TTC549 (cell line): ENCODE measurements at regions not wholly inside any gene's neighbourhood (a gene's known extent, or its start where the extent isn't known, plus 50 kb on each side); places are given as distances from the start of the nearest gene placed in this dataset.

Source experiments
- FAIRE-seq: peaks from 2 replicates; lab custom pipeline; 2012; peaks lifted over from hg19 to GRCh38; lab: Jason Lieb, UNC

DNA sequence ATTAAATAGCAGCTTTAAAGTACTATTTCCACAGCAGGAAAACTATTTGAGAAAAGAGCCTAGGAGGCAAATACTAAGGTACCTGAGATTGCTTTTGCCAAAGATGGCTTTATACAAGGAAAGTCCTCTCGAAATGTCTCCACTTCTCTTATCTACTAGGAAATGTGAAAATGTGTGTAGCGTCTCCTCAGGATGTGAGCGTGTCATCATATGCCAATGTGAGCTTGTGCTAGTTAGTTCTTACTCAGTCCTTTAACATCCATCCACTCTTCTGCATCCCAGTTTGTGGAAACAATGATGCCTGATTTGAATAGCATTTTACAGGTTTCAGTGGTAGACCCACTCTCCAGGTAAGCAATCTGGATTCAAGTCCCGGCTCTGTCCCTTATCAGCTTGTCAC, 421.0 kb downstream of the DYNC2H1 start:
- FAIRE-seq = no peak

GRCh38 chr11:103532133-103532788, 423.0 kb downstream of the DYNC2H1 start:
- no peak for FAIRE-seq

DNA sequence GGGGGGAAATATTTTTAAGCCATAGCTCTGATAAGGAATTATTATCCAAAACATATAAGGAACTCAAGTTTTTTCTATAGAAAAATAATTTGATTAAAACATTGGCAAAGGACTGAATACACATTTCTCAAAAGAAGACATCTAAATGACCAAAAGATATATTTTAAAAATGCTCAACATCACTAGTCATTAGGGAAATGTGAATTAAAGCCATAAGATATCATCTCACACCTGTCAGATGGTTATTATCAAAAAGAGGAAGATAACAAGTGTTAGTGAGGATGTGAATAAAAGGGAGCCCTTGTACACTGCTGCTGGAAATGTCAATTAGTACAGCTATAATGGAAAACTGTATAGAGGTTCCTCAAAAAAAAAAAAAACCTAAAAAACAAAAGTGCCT, 425.0 kb downstream of the DYNC2H1 start:
- FAIRE-seq = no peak

GRCh38 chr11:103534959-103535358, 425.7 kb downstream of the DYNC2H1 start:
- no peak for FAIRE-seq

DNA sequence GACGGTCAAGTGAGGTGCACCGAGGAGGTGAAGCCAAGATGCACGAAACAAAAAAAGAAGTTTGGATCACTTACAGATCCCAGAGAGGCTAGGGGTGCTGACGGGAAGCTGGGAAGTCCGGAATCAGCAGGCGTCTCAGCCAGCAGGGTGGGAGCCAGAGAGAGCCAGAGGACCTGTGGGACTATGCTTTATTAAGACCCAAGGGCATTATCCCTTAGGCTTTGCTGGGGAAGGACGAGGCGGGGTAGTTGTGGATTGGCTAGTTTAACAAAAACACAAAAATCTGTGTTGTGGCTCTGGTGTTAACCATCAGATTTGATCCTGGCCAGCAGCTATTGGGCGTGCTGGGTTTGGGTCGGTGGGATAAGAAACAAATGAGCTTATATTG, 427.1 kb downstream of the DYNC2H1 start:
- no peak for FAIRE-seq

GRCh38 chr11:103537904-103538502, 428.8 kb downstream of the DYNC2H1 start:
- peak; percentile 80 for FAIRE-seq

DNA sequence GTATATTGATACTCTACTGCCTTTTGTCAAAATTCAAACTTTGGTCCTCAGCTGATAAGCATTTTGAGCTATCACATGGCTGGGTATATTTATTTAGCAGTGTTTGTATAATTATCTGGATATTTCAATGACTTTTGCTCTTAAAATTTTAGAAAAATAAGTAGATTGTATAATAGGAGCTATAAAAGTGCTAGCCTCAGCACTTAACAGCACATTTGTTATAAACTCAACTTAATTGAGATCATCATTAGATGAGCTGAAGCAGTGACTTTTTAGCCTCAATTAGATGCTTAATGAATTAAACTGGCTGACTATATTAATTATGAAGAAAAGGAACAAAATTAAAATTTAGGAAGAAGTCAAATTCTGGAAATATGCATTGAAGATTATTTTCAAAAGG, 429.9 kb downstream of the DYNC2H1 start:
- FAIRE-seq = no peak

DNA sequence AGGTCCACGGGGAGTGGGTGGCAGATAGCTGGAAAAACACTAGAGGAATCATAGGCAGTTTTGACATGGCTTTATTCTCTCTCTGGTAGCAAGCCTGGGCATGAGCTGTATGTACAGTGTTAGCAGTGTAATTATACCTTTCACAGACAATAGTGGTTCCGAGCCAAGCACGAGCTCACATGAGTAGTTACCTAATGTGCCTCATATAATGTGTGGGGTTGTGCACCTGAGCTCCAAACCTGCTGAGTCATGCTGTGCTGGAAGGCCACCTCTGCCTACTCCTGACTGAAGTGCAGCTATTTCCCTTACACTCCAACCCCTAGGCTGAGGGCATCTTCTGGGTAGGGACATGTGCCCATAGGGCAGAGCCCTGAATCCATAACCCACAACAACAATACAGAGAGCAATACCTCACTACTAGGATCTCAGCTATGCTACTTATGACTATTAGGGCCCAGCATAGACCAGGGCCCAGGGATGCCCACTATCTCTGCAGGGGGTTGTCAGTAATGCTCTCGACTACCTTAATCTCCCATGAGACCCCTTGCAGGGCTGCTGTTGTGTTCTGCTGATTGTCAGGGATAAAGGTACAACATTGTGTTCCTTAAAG, 432.1 kb downstream of the DYNC2H1 start:
- no peak for FAIRE-seq

DNA sequence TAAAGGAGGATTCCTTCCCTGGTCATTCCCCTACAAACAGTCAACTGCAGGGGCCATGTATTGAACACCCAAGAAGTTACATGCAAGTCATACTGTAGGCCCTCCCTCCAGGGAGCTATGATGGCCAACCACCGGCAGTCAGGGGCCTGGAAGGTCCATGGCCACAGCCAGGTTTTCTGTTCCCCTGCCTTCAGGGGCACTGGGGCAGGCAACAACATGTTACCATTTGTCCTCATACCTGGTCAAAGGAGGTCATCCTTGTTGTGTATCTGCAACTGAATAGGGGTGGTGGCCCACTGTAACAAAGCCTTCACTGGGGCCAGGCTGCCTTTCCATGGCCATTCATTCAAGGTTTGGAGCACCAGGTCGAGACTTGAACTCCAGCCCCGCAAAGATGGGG, 433.6 kb downstream of the DYNC2H1 start:
- no peak for FAIRE-seq

DNA sequence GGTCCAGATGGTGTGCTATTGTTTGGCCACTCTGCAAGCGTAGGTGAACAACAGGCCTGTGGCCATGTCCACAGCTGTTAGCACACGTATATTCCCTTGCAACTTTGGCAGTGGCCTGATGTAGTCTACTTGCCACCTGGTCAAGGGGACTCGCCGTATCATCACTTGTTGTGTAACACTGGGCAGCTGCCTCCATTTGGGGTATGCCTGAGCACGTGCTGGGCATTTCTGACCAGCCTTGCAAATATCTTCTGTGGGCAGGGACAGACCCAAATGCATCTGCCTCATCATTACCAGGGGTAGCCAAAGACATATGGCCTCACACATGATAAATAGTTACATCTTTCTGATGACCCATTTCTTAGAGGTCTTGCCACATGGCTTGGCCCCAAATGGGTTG, 434.2 kb downstream of the DYNC2H1 start:
- FAIRE-seq = no peak

DNA sequence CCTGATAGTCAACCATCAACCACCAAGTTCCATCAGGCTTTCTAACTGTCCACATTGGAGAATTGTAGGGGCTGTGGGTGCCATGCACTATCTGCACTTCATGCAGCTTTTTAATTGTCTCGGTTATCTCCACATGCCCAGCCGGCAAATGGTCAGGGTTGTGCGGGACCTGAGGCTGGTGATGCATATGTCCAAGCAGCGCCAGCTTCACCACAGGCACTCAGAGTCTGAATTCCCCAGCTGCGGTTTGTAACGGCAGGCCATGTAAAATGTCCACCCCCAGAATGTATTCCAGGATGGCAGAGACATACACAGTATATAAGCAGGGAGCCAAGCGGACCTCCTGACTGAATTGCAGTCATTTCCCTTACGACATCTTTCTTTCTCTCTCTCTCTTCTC, 435.6 kb downstream of the DYNC2H1 start:
- FAIRE-seq = no peak

- FAIRE-seq = no peak
These were observed 436.3 kb downstream of the DYNC2H1 start for GRCh38 chr11:103545551-103545950.

GRCh38 chr11:103546236-103546635, 437.0 kb downstream of the DYNC2H1 start:
- FAIRE-seq = no peak

- FAIRE-seq = no peak
These were observed 437.8 kb downstream of the DYNC2H1 start for GRCh38 chr11:103547024-103547423.

GRCh38 chr11:103547691-103548090, 438.5 kb downstream of the DYNC2H1 start:
- no peak for FAIRE-seq

DNA sequence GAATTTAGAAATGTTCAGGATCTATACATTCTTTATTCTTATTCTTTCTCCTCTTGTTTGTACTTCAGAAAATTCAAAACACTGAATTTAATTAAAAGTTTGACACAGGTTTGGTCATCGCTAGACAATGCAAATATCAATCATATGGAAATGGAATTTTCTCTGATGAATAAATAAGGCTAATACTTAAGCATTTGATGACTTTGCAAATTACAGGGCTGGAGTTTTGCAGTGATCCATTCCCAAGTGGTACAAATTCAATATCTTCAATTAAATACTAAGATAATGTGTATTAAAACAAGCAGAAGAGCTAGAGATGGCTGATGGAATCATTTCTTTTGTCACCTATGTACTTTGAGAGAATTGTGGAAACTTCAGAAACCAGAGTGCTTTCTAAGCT, 439.6 kb downstream of the DYNC2H1 start:
- no peak for FAIRE-seq

- FAIRE-seq = no peak
These were observed 441.6 kb downstream of the DYNC2H1 start for GRCh38 chr11:103550811-103551210.

DNA sequence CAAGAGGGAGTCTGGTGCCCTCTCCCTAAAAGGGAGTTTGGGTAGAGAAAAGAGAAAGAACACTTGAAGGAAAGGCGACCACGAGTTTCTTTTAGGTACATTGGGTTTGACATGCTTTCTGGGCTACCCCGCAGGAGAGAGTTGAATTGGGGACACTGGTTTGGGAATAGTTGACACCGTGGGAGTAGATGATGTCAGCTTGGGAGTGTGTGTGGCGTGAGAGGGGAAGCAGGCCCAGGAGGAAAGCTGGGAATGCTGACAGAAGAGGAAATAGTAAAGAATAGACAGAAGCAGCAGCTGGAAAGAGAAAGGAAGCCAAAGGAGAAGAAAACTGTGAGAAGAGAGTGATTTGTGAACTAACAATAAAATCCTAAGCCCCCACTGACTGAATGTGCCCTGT, 442.9 kb downstream of the DYNC2H1 start:
- FAIRE-seq = no peak

DNA sequence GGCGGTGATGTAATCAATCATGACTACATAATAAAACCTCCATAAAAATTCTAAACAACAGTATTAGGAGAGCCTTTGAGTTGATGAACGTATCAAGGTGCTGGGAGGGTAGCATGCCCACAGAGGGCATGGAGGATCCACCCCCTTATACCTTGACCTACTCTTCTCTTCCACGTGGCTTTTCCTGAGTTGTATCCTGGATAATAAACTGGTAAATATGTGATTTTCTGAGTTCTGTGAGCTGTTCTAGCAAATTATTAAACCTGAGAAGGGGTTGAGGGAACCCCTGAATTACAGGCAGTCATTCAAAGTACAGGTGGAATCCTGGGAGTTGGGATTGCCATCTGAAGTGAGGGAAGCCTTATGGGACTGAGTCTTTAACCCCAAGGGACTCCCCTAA, 446.9 kb downstream of the DYNC2H1 start:
- no peak for FAIRE-seq

- no peak for FAIRE-seq
These were observed 456.9 kb downstream of the DYNC2H1 start for GRCh38 chr11:103566116-103566515.

DNA sequence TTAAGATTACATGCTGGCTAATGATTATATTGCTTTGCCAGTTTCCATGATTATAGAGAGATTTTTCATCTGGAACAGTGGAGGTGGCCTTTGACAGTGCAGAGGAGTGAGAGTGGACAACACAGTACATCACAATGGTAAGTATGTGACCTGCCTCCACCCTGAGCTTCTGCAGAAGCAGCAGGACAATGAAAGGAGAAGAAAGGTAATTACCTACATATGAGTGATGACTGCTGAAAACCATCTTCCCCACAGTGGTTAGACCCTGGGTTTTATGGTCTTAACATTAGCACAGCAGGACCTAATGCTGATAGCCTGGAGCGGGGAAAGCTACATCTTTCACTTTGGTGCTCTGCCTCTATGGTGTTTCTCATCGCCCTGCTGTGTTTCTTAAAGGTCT, 454.7 kb upstream of the DDI1 start:
- no peak for FAIRE-seq

- no peak for FAIRE-seq
These were observed 454.0 kb upstream of the DDI1 start for GRCh38 chr11:103582351-103582909.

- FAIRE-seq = no peak
These were observed 452.4 kb upstream of the DDI1 start for GRCh38 chr11:103584021-103584420.

GRCh38 chr11:103584720-103585119, 451.7 kb upstream of the DDI1 start:
- no peak for FAIRE-seq
